HS-27A (cell line): ENCODE measurements at regions not wholly inside any gene's neighbourhood (a gene's known extent, or its start where the extent isn't known, plus 50 kb on each side); places are given as distances from the start of the nearest gene placed in this dataset.

ENCODE experiments used
- DNase-seq: peaks from one replicate; pipeline ENCODE4 v3.0.0-alpha.2; 2012; ENCODE audit warnings: low read depth, missing footprints

- DNase-seq: no peak
These were observed 556.1 kb downstream of the EFNB2 start for GRCh38 chr13:105979131-105980011.

DNA sequence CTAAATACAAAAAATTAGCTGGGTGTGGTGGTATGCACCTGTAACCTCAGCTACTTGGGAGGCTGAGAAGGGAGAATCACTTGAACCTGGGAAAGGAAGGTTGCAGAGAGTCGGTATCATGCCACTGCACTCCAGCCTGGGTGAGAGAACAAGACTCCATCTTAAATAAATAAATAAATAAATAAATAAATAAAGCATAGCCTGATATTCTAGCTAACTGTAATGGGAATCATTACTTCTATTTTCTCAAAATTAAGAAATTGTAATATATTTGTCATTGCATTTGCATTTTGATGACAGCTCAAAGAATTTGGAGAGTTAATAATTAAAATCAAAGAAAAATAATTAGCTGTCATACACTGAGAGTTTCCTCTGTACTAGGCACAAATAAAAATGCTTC lies 561.1 kb downstream of the EFNB2 start:
- DNase-seq: no peak

DNA sequence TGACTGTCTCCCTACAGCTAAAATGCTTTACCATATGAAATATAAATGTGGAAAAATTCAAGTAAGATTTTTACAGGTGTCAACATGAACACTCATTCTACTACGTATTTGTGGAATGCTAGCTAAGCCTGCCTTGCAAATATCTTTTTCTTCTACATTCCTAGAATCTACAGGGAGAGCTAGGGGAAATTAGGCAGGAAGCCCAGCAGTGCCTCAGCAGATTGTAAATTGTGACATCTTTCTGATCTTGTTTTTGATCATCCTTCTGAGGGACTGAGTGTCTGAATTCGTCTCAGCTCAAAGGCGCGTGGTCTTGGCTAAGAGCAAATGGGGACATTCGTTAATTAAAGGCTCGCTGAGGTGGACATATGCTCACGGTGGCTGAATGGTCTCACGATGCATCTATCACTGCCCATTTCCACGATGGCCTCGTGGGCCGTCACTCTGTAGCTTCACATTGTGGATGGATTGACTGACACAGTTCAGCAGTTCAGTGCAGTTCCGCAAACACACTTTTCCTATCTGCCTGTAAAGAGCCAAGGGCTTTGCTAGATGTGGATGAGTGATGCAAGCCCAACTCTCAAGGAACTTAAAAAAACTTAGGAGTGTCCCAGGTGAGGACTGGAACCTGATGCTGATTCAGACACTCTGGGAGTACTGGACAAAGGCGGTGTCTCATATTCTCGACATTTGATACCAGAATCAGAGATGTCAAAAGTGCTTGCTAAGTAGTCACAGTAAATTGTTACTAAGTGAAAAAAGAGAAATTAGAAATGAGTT lies 562.5 kb downstream of the EFNB2 start:
- no peak for DNase-seq

DNA sequence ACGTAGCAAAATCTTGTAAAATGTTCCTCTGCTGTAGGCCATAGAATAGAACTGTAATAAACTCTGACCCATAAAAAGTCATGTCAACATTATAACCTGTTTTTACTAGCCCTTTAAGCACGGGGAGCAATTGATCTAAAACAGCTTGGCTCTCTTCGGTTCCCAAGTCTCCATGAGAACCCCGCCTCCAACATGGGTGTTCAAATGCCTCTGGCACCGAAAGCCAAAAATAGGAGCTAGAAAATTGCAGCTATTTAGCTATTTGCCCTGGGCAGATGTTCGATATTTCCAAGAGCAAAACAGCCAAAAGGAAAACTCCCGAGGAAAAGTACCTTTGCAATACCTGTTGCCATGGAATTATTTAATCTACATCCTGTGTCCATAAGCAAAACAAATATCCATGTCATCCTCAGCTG lies 563.1 kb downstream of the EFNB2 start:
- no peak for DNase-seq

DNA sequence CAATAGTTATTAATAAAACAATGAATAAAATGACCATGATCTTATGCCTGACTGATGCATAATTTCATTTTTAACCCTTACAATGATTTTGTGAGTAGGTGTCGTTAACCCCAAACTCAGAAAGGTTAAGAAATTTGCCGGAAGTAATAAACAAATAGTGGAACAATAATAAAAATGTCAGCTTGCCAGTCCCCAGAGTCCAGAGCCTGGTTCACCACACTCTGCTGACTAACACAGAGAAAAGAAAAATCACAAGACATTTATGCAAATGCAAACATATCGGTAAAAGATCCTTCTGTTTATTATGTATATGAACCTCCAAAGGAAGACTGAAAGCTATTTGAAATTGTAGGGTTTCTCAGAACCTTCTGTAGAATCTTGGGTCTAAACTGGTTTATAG lies 563.7 kb downstream of the EFNB2 start:
- no peak for DNase-seq

DNA sequence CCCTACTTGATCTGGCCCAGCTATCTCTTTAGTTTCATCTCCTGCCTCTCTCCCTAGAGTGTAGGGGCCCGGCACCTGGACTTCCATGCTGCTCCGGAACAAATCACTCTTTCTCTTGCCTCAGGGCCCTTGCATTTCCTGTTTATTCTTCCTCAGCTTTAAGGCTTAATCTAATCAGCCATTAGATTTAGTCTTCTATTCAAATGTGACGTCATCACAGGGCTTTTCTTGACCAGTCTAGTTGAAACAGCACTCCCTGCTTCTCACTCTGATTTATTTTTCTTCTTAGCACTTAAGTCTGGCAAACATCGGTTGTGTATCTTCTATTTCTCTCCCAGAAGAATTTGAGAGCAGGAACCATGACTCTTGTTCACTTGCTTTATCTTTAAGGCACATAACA lies 564.1 kb downstream of the EFNB2 start:
- no peak for DNase-seq

DNA sequence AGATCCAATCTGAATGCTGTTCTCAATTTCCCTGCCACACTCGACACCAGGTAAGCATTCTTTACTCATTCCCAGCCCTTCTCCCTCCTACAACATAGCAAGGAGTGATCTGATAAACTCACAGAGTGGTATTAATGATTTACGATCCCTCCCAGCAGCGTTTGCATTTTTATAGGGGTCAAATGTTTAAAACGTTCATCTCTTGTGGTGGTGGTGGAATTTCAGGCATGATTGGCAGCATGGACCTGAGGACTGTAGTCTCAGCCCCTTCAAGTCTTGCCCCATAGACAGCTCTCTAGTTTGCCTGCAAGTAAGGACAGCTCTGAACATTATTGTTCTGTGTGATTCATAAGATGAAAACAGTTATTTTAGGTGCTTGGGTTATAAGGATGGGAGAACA lies 565.7 kb downstream of the EFNB2 start:
- peak; percentile 30 for DNase-seq

GRCh38 chr13:105965910-105966309 lies 569.6 kb downstream of the EFNB2 start:
- DNase-seq: no peak

GRCh38 chr13:105962080-105962479 lies 573.4 kb downstream of the EFNB2 start:
- no peak for DNase-seq

DNA sequence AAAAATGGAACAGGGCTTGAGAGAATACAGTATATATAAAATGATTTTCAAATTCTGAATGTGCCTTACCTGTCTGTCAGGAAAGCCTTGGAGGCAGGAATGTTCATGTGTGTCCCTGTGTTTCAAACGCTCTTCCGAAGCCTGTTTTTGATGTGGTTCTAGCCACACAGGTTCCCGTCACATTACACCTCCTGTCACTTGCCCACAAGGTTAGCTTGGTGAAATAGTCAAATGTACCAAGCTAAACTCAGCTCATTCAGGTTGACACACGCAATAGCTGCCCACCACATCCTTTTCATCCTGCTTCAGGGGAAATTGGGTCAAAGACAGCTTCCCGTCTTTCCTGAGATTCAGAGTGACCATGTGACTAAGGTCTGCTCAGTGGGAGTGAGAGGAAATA lies 574.0 kb downstream of the EFNB2 start:
- DNase-seq: no peak

DNA sequence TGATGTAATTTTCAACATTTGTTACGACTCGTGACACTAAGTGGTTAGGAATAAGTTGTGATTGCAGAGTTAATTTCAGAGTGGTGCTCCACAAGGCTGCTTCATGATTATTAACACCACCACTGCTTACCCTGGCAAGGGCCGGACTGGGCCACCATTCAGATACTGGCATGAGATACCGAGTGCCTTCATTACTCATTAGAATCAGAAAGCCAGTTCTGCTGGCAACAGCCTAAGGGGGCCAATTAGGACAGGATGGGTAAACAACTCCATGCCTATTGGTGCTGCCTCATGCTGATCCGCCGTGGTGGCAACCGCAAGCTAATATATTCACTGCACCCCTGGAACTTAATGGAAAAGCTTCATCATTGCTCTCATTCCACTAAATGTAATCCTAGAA lies 575.1 kb downstream of the EFNB2 start:
- DNase-seq: no peak

DNA sequence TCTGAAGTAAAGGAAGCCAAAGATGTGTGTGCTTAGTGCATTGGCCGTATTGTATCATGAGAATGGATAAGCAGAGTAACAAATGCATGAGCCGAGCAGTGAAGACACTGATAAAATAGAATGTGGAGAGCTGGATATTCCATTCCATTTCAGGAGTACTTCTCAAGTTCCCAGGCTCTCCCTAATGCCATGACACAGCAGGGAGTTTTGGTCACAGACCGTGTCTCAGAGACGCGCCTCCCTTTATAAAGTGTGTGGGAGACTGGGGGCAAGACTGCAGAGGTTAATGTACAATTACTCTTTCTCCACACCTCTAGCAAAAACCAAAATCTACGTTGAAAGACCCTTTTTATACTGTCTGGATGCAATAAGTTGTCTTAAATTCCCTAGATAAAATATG lies 575.6 kb downstream of the EFNB2 start:
- DNase-seq: no peak

GRCh38 chr13:105957769-105958438 lies 577.6 kb downstream of the EFNB2 start:
- DNase-seq: no peak

DNA sequence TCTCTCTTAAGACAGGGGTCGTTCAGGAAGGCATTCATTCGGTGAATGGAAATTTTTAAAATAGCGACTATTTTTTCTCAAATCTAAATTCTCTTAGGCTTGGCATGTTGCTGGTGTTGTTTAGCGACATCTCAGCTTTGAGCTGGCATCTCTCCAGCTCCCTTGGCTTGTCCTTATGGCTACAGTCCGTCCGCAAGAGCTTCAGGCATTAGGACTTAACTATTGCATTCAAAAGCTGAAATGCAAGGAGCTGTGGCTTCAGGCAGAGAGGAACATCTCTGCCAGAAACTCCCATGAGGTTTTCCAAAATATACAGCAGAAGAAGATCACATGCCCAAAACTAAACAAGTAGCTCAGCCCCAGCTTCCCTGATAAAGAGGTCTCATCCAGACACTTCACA lies 578.5 kb downstream of the EFNB2 start:
- no peak for DNase-seq

DNA sequence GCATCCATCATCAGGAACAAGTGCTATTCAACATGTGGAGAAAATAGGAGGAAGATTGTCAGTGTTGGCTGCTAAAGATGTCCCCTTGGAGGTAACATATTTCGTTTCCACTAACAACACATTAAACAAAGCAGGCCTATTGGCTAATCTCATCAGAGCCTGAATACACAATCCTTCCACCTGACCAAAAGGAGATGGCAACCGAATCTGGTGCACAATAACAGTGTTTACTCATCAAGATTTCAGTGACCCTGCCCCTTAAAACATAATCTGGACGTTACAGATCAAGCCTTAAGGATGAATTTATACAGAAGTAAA lies 582.5 kb downstream of the EFNB2 start:
- DNase-seq: no peak

DNA sequence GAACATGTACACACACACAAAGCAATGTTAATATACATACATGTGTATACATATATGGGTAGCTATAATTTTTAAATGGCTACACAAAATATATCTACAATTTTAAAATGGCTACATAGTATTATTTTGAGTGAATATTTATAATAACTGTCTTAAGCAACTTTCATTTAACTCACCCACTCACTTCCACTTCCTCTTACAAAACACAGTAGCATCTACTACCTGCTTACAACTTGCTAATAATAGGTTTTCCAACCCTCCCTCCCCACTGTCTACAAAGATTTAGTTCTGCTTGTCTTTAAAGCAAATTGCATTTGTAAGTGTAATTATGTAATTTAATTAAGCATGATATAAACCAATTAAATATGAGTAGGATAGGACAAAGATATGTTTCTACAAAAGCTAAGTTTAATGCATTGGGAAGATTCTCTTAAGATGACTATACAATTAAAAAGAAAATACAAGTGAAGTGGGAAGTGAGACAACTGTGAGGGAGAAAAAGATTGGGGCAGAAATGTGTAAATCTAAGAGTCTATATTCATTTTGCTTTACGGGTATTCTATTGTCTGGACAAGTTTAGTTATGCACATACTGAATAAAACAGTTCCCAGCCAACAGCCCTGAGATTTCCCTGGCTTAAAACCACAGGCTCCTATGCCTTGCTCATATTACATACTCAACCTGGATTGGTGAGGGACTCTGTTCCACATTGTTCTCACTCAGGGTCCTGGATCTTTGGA lies 583.1 kb downstream of the EFNB2 start:
- DNase-seq: no peak

GRCh38 chr13:105948143-105948542 lies 587.3 kb downstream of the EFNB2 start:
- DNase-seq: no peak

DNA sequence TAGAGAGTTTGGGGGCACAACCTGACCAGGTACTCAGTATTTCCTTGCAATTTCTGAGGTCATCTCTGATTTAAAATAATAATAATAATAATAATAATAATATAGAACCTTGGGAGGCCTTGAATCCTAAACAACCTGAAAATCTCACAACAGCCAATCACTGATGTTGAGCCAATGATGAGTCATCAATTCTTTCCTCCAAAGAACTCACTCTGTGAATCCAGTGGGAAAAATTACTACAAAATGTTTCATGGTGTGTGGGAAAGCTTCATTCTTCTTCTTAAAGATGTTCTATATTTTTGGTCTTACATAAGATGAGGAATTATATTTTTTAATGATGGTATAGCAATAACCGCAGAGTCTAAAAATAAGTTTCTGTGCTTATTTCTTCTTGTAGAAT lies 594.6 kb downstream of the EFNB2 start:
- no peak for DNase-seq

DNA sequence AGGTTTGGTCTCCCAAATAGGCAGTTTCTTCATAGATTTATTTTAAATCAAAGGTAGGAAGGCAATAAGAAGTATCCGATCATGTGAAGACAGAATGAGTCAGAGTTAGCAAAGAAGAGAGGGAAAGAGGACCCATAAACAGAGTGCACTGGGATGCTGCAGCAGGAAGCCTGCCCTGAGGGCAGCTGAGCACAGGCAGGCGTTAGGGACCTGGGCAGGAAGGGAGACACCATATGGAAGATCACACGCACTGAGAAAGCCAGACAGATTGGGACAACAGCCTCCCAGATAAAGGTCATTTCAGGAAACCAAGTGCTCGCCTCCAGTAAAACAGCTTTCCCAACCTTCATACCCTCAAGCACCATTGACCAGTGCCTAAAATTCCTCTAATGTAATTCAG lies 598.0 kb downstream of the EFNB2 start:
- no peak for DNase-seq

- no peak for DNase-seq
These were observed 598.6 kb downstream of the EFNB2 start for GRCh38 chr13:105936816-105937215.

GRCh38 chr13:105929505-105929904 lies 606.0 kb downstream of the EFNB2 start:
- DNase-seq: no peak

DNA sequence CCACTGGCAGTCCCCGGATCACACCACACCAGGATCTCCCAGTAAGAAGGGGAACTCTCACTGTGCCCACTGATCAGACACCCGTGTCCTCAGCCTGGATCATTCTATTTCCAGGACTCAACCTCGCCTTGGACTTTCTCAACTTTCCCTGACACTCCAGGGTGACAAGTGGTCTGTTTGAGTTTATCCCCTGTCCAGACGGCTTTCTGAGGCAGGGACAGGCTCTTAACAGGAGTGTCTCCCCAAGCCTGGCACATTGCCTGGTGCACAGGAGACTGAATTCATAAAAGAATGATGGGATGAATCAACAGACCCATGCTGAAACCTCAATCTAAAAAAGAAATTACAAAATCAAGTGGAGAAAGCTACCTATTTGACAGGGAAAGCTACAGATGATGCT lies 606.6 kb downstream of the EFNB2 start:
- DNase-seq: no peak
